NT2/D1 (cell line): ENCODE measurements at regions not wholly inside any gene's neighbourhood (a gene's known extent, or its start where the extent isn't known, plus 50 kb on each side); places are given as distances from the start of the nearest gene placed in this dataset.

Source experiments
- DNase-seq: peaks from one replicate; pipeline ENCODE4 v3.0.0-alpha.2; 2011; ENCODE audit warnings: low read depth, low spot score
- H3K27me3 ChIP-seq: 2 replicates; pipeline ENCODE4 v1.6.0; 2011; ENCODE audit warnings: mild to moderate bottlenecking; ENCODE audit not compliant: insufficient read length, insufficient read depth
- H3K36me3 ChIP-seq: 2 replicates; pipeline ENCODE4 v1.6.1; 2011; ENCODE audit warnings: mild to moderate bottlenecking, low read length, mixed read lengths; ENCODE audit not compliant: insufficient read depth, insufficient read length
- H3K4me1 ChIP-seq: 2 replicates; pipeline ENCODE4 v1.5.1; 2011; ENCODE audit not compliant: insufficient read depth, insufficient read length
- H3K4me3 ChIP-seq: 2 replicates; pipeline ENCODE4 v1.5.1; 2011; ENCODE audit warnings: low read depth; ENCODE audit not compliant: insufficient read length
- H3K9ac ChIP-seq: 2 replicates; pipeline ENCODE4 v1.6.0; 2011; ENCODE audit warnings: low read depth; ENCODE audit not compliant: insufficient read length
- H3K9me3 ChIP-seq: 2 replicates; pipeline ENCODE4 v1.5.1; 2011; ENCODE audit warnings: mild to moderate bottlenecking, low read length; ENCODE audit not compliant: insufficient read depth
- SUZ12 ChIP-seq: IDR thresholded peaks from 2 replicates; pipeline ENCODE4 v1.6.1; 2011; ENCODE audit not compliant: insufficient read length, insufficient read depth; ENCODE audit errors: extremely low read depth
- YY1 ChIP-seq: IDR thresholded peaks from 2 replicates; pipeline ENCODE4 v1.6.1; 2011; ENCODE audit not compliant: insufficient read length, insufficient read depth
- ZNF274 ChIP-seq: IDR thresholded peaks from 2 replicates; pipeline ENCODE4 v1.6.1; 2011; ENCODE audit warnings: mild to moderate bottlenecking, low read depth, low read length

GRCh38 chrX:125170459-125170858 lies 149.2 kb upstream of the TEX13C start:
- TF ChIP-seq SUZ12: no peak
- TF ChIP-seq YY1: no peak
- no peak for TF ChIP-seq ZNF274
- Histone ChIP-seq H3K9ac (no peak overlapping the region), H3K36me3 (no peaks in the 10 kb centered on the region), H3K9me3 (no peaks in the 10 kb centered on the region), H3K27me3 (no peaks in the 10 kb centered on the region), H3K4me3 (no peak overlapping the region), H3K4me1 (no peaks in the 10 kb centered on the region)
- DNase-seq: no peak

GRCh38 chrX:125172531-125172930 lies 147.1 kb upstream of the TEX13C start:
- H3K9me3 ChIP-seq: no peaks in the 10 kb centered on the region
- H3K36me3 ChIP-seq: no peaks in the 10 kb centered on the region
- no peak overlapping the region for H3K9ac ChIP-seq
- H3K4me3 ChIP-seq: no peak overlapping the region
- H3K27me3 ChIP-seq: no peaks in the 10 kb centered on the region
- no peaks in the 10 kb centered on the region for H3K4me1 ChIP-seq
- TF ChIP-seq YY1 (no peak), SUZ12 (no peak), ZNF274 (no peak)
- no peak for DNase-seq

DNA sequence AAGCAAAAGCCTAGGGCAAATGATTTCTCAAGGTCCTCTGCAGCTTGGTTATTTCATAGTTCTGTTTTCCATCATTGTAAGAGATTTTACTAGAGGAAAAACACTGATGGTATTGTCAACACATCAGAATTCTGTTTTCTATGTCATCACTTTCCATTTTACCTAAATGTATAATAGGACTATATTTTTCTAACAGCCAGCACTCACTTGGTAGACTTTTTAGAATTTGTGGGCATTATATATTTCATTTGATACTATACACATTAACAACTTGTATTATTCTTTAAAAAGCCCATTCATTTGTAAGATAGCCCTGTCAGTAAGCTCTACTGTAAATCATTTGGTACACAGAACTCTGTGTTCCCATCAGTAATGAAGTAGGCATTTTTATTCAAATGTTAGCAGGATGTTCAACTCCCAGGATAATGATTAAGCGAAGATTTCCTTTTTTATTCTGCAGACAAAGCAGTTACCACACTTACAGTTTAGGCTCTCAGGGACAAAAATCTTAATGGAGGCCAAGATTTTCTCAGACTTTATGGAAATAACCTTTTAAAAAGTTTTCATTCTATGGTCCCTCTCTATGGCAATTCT lies 143.6 kb upstream of the TEX13C start:
- Histone ChIP-seq H3K9ac (no peak overlapping the region), H3K9me3 (no peaks in the 10 kb centered on the region), H3K4me1 (no peaks in the 10 kb centered on the region), H3K36me3 (no peaks in the 10 kb centered on the region), H3K27me3 (no peaks in the 10 kb centered on the region), H3K4me3 (no peak overlapping the region)
- no peak for TF ChIP-seq SUZ12
- TF ChIP-seq ZNF274: no peak
- TF ChIP-seq YY1: no peak
- DNase-seq: no peak

- no peak for DNase-seq
- no peaks in the 10 kb centered on the region for H3K36me3 ChIP-seq
Measured at GRCh38 chrX:125193921-125194320, 125.8 kb upstream of the TEX13C start.

GRCh38 chrX:125198546-125198945 lies 121.1 kb upstream of the TEX13C start:
- Histone ChIP-seq H3K9me3 (no peaks in the 10 kb centered on the region), H3K9ac (no peak overlapping the region), H3K4me3 (no peak overlapping the region), H3K36me3 (no peaks in the 10 kb centered on the region), H3K27me3 (peaks cover 27% of the 10 kb centered on the region), H3K4me1 (no peaks in the 10 kb centered on the region)
- DNase-seq: no peak
- no peak for TF ChIP-seq SUZ12
- TF ChIP-seq ZNF274: no peak
- no peak for TF ChIP-seq YY1

More at GRCh38 chrX:125193921-125194320, 125.8 kb upstream of the TEX13C start:
- Histone ChIP-seq H3K27me3 (no peaks in the 10 kb centered on the region), H3K9ac (no peak overlapping the region), H3K4me3 (no peak overlapping the region), H3K9me3 (no peaks in the 10 kb centered on the region), H3K4me1 (no peaks in the 10 kb centered on the region)
- TF ChIP-seq YY1 (no peak), SUZ12 (no peak), ZNF274 (no peak)

DNA sequence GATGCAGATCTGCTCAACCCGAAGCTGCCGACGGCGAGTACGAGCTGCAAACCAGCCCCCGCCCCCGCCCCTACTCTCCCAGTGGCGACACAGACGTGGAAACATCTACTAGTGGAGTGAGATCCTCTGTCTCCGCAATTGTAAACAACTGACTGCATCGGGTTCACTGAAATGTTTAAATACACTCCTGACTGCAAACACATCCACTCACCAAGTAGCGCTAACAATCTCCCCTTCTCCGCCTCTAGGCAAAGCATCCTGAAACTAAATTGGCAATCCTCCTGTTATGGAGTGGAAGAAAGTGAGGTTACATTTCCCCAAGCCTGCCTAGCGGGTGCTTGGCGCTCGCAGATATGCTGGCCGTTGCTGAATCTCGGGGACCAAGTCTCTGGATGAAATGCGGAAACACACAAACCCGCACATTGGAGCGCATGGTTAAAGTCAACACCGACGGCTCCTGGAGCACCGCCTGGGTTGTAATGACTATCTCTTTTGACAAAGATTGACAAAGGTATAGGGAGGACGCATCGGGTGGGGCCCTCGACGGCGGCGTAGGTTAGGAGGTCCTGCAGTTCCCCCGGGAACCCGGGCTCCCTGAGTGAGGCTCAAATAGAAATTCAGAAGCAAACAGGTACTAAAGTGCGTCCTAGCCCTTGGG lies 117.0 kb upstream of the TEX13C start:
- no peaks in the 10 kb centered on the region for H3K9me3 ChIP-seq
- peaks cover 27% of the 10 kb centered on the region for H3K27me3 ChIP-seq
- H3K36me3 ChIP-seq: no peaks in the 10 kb centered on the region
- peak overlapping the region; percentile 45 for H3K4me3 ChIP-seq
- TF ChIP-seq SUZ12: no peak
- TF ChIP-seq ZNF274: no peak
- no peak for TF ChIP-seq YY1
- no peak for DNase-seq
- no peak overlapping the region for H3K9ac ChIP-seq
- H3K4me1 ChIP-seq: no peaks in the 10 kb centered on the region

GRCh38 chrX:125203365-125203736 lies 116.3 kb upstream of the TEX13C start:
- Histone ChIP-seq H3K27me3 (peaks cover 27% of the 10 kb centered on the region), H3K9me3 (no peaks in the 10 kb centered on the region), H3K4me1 (no peaks in the 10 kb centered on the region), H3K9ac (no peak overlapping the region), H3K36me3 (no peaks in the 10 kb centered on the region), H3K4me3 (peak overlapping the region; percentile 45)
- TF ChIP-seq YY1 (no peak), SUZ12 (no peak), ZNF274 (no peak)
- no peak for DNase-seq
